K562 (cell line): ENCODE measurements at regions not wholly inside any gene's neighbourhood (a gene's known extent, or its start where the extent isn't known, plus 50 kb on each side); places are given as distances from the start of the nearest gene placed in this dataset.

Experiments used
- ATAC-seq: fragments of 200-7000 bp; cut with Tn5 transposase; 3 replicates; pipeline ENCODE4 v1.9.1; 2020; ENCODE audit warnings: moderate library complexity
- BruUV-seq: library from RNA; stranded (reverse); fragments of 400-500 nt; replicated peaks from 2 replicates; lab custom pipeline; 2021; lab: Mats Ljungman, UMichigan
- CTCF ChIA-PET: fragments of 300-600 bp; formaldehyde crosslinking; extraction: SDS; loops from one replicate; lab custom pipeline; 2021; ENCODE audit warnings: low intra/inter-chr PET ratio; lab: Yijun Ruan, JAX
- POLR2A ChIA-PET: fragments of 300-600, 350-650 bp; sonication (Branson Sonifier 250); formaldehyde crosslinking; extraction: SDS; loops from one replicate; lab custom pipeline; 2021; ENCODE audit warnings: antibody characterized with exemption, inconsistent platforms; lab: Yijun Ruan, JAX
- DNase-seq, 4 experiments: peaks; one replicate each; pipeline versions ENCODE4 v3.0.0 to v3.0.0-alpha.2; 2011 to 2018; ENCODE audit warnings: low spot score in 3 of 4, mixed read lengths in 3 of 4; ENCODE audit errors: extremely low read depth in 1 of 4
- FAIRE-seq: peaks from 2 replicates; lab custom pipeline; 2011; peaks lifted over from hg19 to GRCh38; lab: Jason Lieb, UNC
- H2AFZ ChIP-seq: 2 replicates; pipeline ENCODE4 v1.6.0; 2011; ENCODE audit warnings: low read depth, low read length, control low read depth, inconsistent platforms
- H3K27ac ChIP-seq: fragments of 200-600 bp; 3 replicates; pipeline ENCODE4 v1.8.0; 2011; ENCODE audit warnings: low read depth, mild to moderate bottlenecking, control low read depth, inconsistent platforms, low read length, moderate library complexity, mixed read lengths; ENCODE audit errors: extremely low read depth
- H3K27me3 ChIP-seq, 2 experiments: fragments of 300-600 bp in 1 of 2; 2 replicates in 1 of 2; 3 replicates in 1 of 2; pipeline versions ENCODE4 v1.6.0 to v1.8.0; 2011; ENCODE audit warnings: inconsistent platforms in 2 of 2, low read length in 2 of 2, mild to moderate bottlenecking in 1 of 2, mixed read lengths in 1 of 2, moderate library complexity in 1 of 2; ENCODE audit not compliant: control insufficient read depth in 2 of 2, insufficient read depth in 2 of 2
- H3K36me3 ChIP-seq: fragments of 300-600 bp; 3 replicates; pipeline ENCODE4 v1.8.0; 2011; ENCODE audit warnings: mild to moderate bottlenecking, low read length, inconsistent platforms; ENCODE audit not compliant: control insufficient read depth, insufficient read depth
- H3K4me1 ChIP-seq, 2 experiments: fragments of 200-600 bp in 1 of 2; replicated peaks in 1 of 2; 2 replicates in 1 of 2; 3 replicates in 1 of 2; pipeline versions ENCODE4 v1.5.1 to v1.8.0; 2011; ENCODE audit warnings: inconsistent platforms in 2 of 2, low read length in 2 of 2, mild to moderate bottlenecking in 1 of 2, mixed read lengths in 1 of 2, moderate library complexity in 1 of 2; ENCODE audit not compliant: control insufficient read depth in 2 of 2, insufficient read depth in 2 of 2
- H3K4me2 ChIP-seq: 2 replicates; pipeline ENCODE4 v1.6.1; 2011; ENCODE audit warnings: low read length, control low read depth, inconsistent platforms, mixed read lengths; ENCODE audit not compliant: insufficient read depth
- H3K4me3 ChIP-seq: fragments of 200-600 bp; sonication (generic), shearing (Covaris generic); 2 replicates; pipeline ENCODE4 v1.5.1; 2016; ENCODE audit warnings: control low read depth, inconsistent platforms
- H3K79me2 ChIP-seq: fragments of 200-600 bp; 3 replicates; pipeline ENCODE4 v1.8.0; 2011; ENCODE audit warnings: low read length, inconsistent platforms; ENCODE audit not compliant: control insufficient read depth, insufficient read depth
- H3K9ac ChIP-seq, 2 experiments: 2 replicates each; pipeline versions ENCODE4 v1.6.0 to v1.6.1; 2011; ENCODE audit warnings: low read depth in 2 of 2, low read length in 2 of 2, control low read depth in 1 of 2, inconsistent platforms in 1 of 2, mild to moderate bottlenecking in 1 of 2, mixed read lengths in 1 of 2; ENCODE audit not compliant: insufficient read depth in 1 of 2
- H3K9me1 ChIP-seq: one replicate; pipeline ENCODE4 v1.6.0; 2011; ENCODE audit warnings: inconsistent platforms, mild to moderate bottlenecking, low read length, moderate library complexity; ENCODE audit not compliant: control insufficient read depth, insufficient read depth
- H3K9me3 ChIP-seq: replicated peaks from 2 replicates; pipeline ENCODE4 v1.5.1; 2011; ENCODE audit warnings: low read depth, low read length, inconsistent platforms; ENCODE audit not compliant: control insufficient read depth, insufficient read depth
- H4K20me1 ChIP-seq: replicated peaks from 2 replicates; pipeline ENCODE4 v1.6.1; 2011; ENCODE audit warnings: low read length, inconsistent platforms, mixed read lengths; ENCODE audit not compliant: control insufficient read depth, insufficient read depth
- CEBPB ChIP-seq: fragments of 450-650 bp; IDR thresholded peaks from 2 replicates; pipeline ENCODE4 v1.6.1; 2016; ENCODE audit warnings: missing genetic modification characterization, missing compliant biosample characterization
- CEBPG ChIP-seq, 3 experiments: fragments of 200-800 bp in 1 of 3; sonication (Bioruptor generic) in 1 of 3; sonication (generic) in 1 of 3; formaldehyde crosslinking in 1 of 3; IDR thresholded peaks in 2 of 3; conservative IDR thresholded peaks in 1 of 3; 2 replicates each; pipeline versions ENCODE4 v1.6.1 to v1.8.0; 2016 to 2022; ENCODE audit warnings: missing compliant biosample characterization in 2 of 3, missing genetic modification characterization in 2 of 3, mild to moderate bottlenecking in 1 of 3, missing genetic modification reagents in 1 of 3
- POLR3G ChIP-seq: IDR thresholded peaks from 2 replicates; pipeline ENCODE4 v1.6.1; 2011; ENCODE audit not compliant: insufficient read length, insufficient replicate concordance; ENCODE audit errors: extremely low read depth
- RFX1 ChIP-seq: fragments of 450-650 bp; IDR thresholded peaks from 2 replicates; pipeline ENCODE4 v1.6.1; 2016; ENCODE audit warnings: mild to moderate bottlenecking, moderate library complexity
- SLC30A9 ChIP-seq: fragments of 250-450 bp; sonication (Bioruptor Pico); IDR thresholded peaks from 2 replicates; pipeline ENCODE4 v1.8.0; 2022; ENCODE audit warnings: mild to moderate bottlenecking, moderate library complexity
- WGBS: fragments of 100-300 bp; shearing (Covaris generic); methylation state at CpG from one replicate; pipeline ENCODE4 v1.1.6; 2016; ENCODE audit warnings: low coverage, mixed read lengths; ENCODE audit not compliant: insufficient coverage; ENCODE audit errors: missing lambda C conversion rate; 5-methylcytosine and 5-hydroxymethylcytosine counted together
- in situ Hi-C: fragments of 300-500 bp; cut with MboI; formaldehyde crosslinking; loops from 4 replicates; pipeline ENCODE4 v1.15.0; 2018; ENCODE audit warnings: inconsistent platforms, mixed read lengths
- intact Hi-C: fragments of 100-400 bp; cut with micrococcal nuclease; formaldehyde crosslinking; loops from 2 replicates; pipeline ENCODE4 v1.14.2; 2022

DNA sequence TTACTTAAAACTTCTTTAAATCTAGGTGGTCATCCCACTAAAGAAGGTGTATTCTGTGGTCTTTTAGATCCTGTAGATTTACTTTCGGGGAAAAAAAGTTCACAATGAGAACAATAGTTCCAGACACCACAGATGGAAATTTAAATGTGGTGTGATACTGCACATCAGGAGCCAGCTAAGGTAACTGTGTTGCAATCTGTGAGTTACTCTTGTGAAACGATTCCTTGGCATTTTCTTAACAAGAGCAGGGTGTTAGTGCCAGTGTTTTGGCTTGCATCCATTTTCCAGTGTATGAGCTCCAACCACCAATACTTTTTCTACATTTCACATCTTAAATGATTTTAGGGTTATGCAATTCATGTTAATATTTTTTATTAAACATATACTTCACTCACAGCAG lies 674.5 kb downstream of the CETN3 start:
- no peaks in the 10 kb centered on the region for H3K79me2 ChIP-seq
- BruUV-seq, result no TSS peak
- no peaks in the 10 kb centered on the region for H3K4me1 ChIP-seq
- no peak for FAIRE-seq
- intact Hi-C loops, result no loop called here
- H4K20me1 ChIP-seq, result no peaks in the 10 kb centered on the region
- H3K27ac ChIP-seq, result no peak overlapping the region
- H3K4me2 ChIP-seq, result no peak overlapping the region
- no peaks in the 10 kb centered on the region for H3K27me3 ChIP-seq
- no peak for ATAC-seq
- ChIA-PET POLR2A (no interaction called here), CTCF (no interaction called here)
- DNase-seq, result no peak
- no peak for TF ChIP-seq CEBPG (CRISPR knock-in tag; IDR thresholded peaks at IDR 0.05)
- TF ChIP-seq CEBPG (tag; conservative IDR thresholded peaks at IDR 0.05 in 1 of 2, IDR thresholded peaks at IDR 0.05 in 1 of 2), result 0 out of 4 replicates have a peak, but pooled peaks of 1 of the 2 experiments have one; percentile 14
- peak; percentile 41; the same call in 1 of the 2 replicates for TF ChIP-seq CEBPB (tag)
- no peak for TF ChIP-seq SLC30A9
- no peak overlapping the region for H3K4me3 ChIP-seq
- WGBS, result 8% methylated on average over 2 of the region's 2 CpGs
- in situ Hi-C loops, result no loop called here
- H3K9me3 ChIP-seq, result no peaks in the 10 kb centered on the region
- H2AFZ ChIP-seq, result no peak overlapping the region
- H3K36me3 ChIP-seq, result no peaks in the 10 kb centered on the region
- no peaks in the 10 kb centered on the region for H3K9me1 ChIP-seq
- H3K9ac ChIP-seq, result no peak overlapping the region

DNA sequence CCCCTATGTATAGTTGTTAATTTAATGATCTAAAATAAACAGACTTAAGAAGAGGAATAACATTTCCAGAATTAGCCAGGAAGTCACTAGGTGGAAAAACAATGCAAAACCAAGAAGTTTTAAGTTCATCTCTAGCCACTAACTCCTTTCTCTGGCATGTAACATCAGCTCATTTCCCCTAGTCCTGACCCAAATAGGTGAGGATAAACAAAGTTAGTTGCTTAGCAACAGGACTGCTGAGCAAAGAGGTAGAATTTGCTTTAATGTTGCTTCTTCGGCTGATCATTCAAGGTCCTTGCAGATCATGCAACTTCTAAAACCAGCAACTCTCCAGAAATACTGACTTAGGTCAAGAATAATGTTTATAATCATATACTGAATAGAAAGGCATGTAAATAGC lies 675.8 kb downstream of the CETN3 start:
- BruUV-seq, result no TSS peak
- H3K9ac ChIP-seq, result no peak overlapping the region
- no peak overlapping the region for H2AFZ ChIP-seq
- in situ Hi-C loops, result no loop called here
- no peak for TF ChIP-seq POLR3G
- peak; percentile 68 for TF ChIP-seq RFX1
- ChIA-PET CTCF (no interaction called here), POLR2A (interaction anchor here (0.6 kb wide), 1 partner anchor 11 kb away, joined by 3 read pairs; no protein-coding TSS in a partner anchor)
- H3K27me3 ChIP-seq, result no peaks in the 10 kb centered on the region
- H3K27ac ChIP-seq, result no peak overlapping the region
- no peaks in the 10 kb centered on the region for H3K79me2 ChIP-seq
- 16% methylated on average over 1 of the region's 1 CpG for WGBS
- H3K36me3 ChIP-seq, result no peaks in the 10 kb centered on the region
- no peaks in the 10 kb centered on the region for H4K20me1 ChIP-seq
- no peaks in the 10 kb centered on the region for H3K9me3 ChIP-seq
- FAIRE-seq (no peak), ATAC-seq (no peak), DNase-seq (no peak)
- H3K4me2 ChIP-seq, result no peak overlapping the region
- H3K4me3 ChIP-seq, result no peak overlapping the region
- intact Hi-C loops, result loop anchor here (5.0 kb wide), 1 partner anchor 1006 kb away; no protein-coding TSS in a partner anchor
- H3K9me1 ChIP-seq, result no peaks in the 10 kb centered on the region
- H3K4me1 ChIP-seq, result no peaks in the 10 kb centered on the region
